Cerebellar nuclear complex (tissue), 1 donor: ENCODE measurements at regions not wholly inside any gene's neighbourhood (a gene's known extent, or its start where the extent isn't known, plus 50 kb on each side); places are given as distances from the start of the nearest gene placed in this dataset.
"Not testable (repeated sequence)": the region's sequence is repeated elsewhere in the genome, so short reads cannot be mapped to it uniquely, and the experiment has no call there.

Experiments used
- DNase-seq, 2 experiments: peaks; one replicate each; lab custom pipeline; 2025; lab: John Stamatoyannopoulos, UW

- DNase-seq = no peak
Observed at GRCh38 chr3:170705131-170705530, 119.3 kb upstream of the SLC7A14 start.

GRCh38 chr3:170703121-170703588 lies 117.3 kb upstream of the SLC7A14 start:
- no peak for DNase-seq

GRCh38 chr3:170701696-170702678 lies 116.1 kb upstream of the SLC7A14 start:
- no peak for DNase-seq

DNA sequence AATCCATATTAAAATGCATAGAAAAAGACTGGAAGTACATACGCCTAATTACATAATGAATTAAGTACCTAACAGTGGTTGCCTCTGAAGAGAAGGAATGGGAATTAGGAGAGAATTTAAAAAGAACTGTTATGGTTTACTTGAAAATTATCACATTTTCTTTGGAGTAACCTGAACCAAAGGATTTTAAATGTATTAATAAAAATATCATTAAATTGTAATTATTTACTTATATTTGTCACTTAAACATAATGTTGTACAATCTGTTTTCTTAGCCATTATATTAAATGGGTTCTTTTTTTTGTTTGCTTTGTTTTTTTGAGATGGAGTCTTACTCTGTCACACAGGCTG lies 114.2 kb upstream of the SLC7A14 start:
- DNase-seq = no peak

DNA sequence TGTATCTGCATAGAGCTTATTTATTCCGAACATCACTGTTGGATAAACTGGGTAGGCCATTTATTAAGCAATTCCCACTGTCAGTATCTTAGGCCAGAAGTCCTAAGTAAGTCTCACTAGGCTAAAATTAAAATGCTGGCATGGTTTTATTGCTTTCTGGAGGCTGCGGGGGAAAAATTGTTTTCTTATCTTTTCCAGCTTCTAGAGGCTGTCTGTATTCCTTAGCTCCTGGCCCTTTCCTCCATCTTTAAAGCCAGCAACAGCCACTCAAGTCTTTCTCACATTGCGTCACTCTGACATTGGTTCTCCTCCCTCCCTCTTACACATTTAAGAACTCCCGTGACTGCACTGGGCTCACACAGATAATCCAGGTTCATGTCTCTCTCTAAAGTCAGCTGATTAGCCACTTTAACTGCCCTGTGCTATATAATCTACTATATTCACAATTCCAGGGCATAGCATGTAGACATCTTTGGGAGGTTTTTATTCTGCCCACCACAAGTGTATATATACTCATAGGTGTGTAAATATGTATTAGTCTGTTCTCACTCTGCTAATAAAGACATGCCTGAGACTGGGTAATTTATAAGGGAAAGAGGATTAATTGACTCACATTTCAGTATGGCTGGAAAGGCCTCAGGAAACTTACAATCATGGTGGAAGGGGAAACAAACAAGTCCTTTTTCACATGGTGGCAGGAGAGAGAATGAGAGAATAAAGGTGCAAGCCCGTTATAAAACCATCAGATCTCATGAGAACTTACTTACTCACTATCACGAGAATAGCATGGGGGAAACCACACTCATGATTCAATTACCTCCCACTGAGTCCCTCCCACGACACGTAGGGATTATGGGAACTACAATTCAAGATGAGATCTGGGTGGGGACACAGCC lies 113.5 kb upstream of the SLC7A14 start:
- DNase-seq = no peak

GRCh38 chr3:170697908-170698307 lies 112.0 kb upstream of the SLC7A14 start:
- no peak for DNase-seq

DNA sequence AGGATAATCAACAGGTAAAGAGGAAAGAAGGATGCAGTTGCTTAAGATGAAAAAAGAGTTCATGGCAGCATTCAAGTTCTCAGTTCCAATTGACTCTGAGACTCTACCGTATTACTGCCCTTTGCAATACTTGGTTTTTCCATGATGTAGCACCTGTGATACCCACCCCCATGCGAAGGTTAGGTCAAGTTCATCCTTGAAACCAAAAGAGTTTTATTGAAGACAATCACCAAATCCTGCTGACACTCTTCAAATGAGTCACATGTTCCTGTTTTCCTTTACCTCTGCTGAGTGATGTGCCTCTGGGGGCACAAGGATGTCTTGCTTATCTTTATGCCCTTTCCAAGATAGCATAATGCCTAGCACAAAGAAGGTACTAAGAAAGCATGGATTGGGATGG lies 111.3 kb upstream of the SLC7A14 start:
- no peak for DNase-seq

- no peak for DNase-seq
Observed at GRCh38 chr3:170695486-170696064, 109.7 kb upstream of the SLC7A14 start.

DNA sequence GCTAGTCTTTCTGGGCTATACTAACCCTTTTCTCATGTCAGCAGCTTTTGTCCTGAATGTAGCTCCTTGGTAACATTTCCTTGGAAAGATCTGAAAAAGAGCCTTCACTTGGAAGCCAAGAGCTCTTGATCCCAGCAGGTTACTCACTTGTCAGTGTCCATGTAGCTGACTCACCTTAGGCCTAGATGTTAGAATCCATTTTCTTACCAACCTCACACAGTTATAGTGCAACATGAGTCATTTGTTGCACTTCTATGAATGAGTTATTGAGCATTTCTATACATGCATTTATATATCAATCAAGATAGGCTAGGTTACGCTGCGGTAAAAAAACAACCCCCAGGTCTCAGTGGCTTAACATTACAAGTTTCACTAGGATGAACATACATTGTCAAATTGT lies 106.8 kb upstream of the SLC7A14 start:
- DNase-seq = no peak

GRCh38 chr3:170690661-170690981 lies 104.7 kb upstream of the SLC7A14 start:
- DNase-seq = no peak

GRCh38 chr3:170689893-170690660 lies 104.2 kb upstream of the SLC7A14 start:
- no peak for DNase-seq

- no peak for DNase-seq
Observed at GRCh38 chr3:170689296-170689829, 103.5 kb upstream of the SLC7A14 start.

DNA sequence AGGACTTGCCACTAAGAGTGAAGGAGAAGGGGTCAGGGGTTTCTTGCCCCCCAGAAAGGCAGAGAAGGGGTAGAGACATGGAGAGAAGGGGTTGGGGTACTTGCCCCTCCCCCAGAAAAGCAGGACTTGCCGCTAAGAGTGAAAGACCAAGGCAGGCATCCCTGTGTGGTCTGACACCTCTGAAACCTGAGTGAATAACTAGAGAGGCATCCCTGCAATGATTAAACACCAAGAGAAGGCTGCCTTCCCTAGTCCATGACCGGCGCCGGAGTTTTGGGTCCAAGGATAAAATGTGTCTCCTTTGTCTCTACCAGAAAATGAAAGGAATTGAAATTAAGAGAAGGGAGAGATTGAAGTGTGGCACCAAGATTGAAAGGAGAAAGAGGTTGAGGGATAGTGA lies 102.3 kb upstream of the SLC7A14 start:
- DNase-seq = not testable (repeated sequence)

DNA sequence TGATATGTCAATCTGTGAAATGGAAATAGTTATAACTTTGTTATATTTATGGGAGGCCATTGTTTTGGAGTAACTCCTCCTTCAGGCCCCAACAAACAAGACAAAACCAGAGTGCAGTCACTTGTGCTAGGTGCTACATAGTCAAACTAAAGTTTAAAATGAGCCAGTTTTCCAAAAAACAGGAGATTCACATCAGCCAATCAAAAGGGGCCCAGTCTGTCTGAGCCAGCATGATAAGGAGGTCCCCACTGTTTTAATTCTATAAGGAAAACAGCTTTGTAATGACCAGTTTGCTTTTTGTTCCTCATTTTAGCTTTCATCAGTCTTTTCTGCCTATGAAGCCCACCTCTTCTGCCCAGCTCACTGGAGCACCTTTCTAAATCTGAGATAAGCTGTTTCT lies 94.7 kb upstream of the SLC7A14 start:
- no peak for DNase-seq

DNA sequence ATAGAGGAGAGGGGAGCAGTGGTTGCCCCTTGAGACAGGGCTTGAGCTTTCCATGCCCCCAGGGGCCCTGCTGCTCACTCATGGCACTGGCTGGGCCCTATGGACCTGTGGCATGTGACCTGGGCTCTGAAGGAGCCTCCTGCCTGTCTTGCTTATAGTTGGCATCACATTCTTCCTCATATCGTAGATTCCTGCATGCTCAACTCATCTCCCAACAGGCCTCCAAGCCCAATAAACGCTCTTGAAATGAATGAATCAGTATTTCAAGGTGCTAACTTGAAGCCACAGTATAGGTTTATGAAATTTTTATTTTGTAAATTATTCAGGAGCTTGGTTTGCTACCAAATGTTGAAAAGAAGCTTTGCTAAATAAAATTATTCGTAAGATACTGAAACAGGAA lies 93.3 kb upstream of the SLC7A14 start:
- DNase-seq = no peak

- DNase-seq = no peak
Observed at GRCh38 chr3:170670504-170670903, 84.6 kb upstream of the SLC7A14 start.

DNA sequence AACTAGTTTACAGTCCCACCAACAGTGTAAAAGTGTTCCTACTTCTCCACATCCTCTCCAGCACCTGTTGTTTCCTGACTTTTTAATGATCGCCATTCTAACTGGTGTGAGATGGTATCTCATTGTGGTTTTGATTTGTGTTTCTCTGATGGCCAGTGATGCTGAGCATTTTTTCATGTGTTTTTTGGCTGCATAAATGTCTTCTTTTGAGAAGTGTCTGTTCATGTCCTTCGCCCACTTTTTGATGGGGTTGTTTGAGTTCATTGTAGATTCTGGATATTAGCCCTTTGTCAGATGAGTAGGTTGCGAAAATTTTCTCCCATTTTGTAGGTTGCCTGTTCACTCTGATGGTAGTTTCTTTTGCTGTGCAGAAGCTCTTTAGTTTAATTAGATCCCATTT lies 77.1 kb upstream of the SLC7A14 start:
- DNase-seq = not testable (repeated sequence)

GRCh38 chr3:170660139-170660538 lies 74.3 kb upstream of the SLC7A14 start:
- DNase-seq = no peak

DNA sequence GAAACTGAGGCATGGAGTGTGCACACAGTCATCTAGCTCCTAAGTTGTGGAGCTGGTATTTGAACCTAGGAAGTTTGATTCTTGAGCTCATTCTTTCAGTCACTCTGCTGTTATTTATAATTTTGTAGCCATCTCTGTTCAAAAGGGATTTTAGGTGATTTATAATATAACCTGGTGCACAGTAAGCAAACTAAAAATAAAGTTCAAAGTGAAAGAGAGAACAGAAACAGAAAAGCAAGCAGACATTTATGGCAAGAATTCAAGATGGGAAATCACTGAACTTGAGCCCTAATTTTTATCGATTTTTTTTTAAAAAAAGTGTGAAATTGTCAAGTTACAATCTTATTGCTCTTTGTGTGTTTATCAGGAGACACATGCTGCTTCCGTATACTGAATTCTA lies 71.4 kb upstream of the SLC7A14 start:
- DNase-seq = no peak

- DNase-seq = no peak
Observed at GRCh38 chr3:170656284-170656683, 70.4 kb upstream of the SLC7A14 start.

GRCh38 chr3:170653801-170654200 lies 67.9 kb upstream of the SLC7A14 start:
- DNase-seq = no peak
